Thyroid gland (tissue), 4 donors: ENCODE measurements at regions not wholly inside any gene's neighbourhood (a gene's known extent, or its start where the extent isn't known, plus 50 kb on each side); places are given as distances from the start of the nearest gene placed in this dataset.

Experiments
- DNase-seq, 2 donors: peaks; one replicate each; pipeline ENCODE4 v3.0.0-alpha.2; 2019
- H3K27ac ChIP-seq, 3 donors: fragments of 200-600 bp; sonication (generic); 1 replicate in 2 of 3; 2 replicates in 1 of 3; pipeline ENCODE4 v1.5.1; 2016 to 2019; ENCODE audit warnings: mild to moderate bottlenecking in 1 of 3, moderate library complexity in 1 of 3
- H3K27me3 ChIP-seq: fragments of 200-600 bp; sonication (generic); one replicate; pipeline ENCODE4 v1.5.1; 2019
- H3K36me3 ChIP-seq, 2 donors: fragments of 200-600 bp; sonication (generic); one replicate each; pipeline ENCODE4 v1.5.1; 2016 to 2019
- H3K4me1 ChIP-seq, 2 donors: fragments of 200-600 bp; sonication (generic); one replicate each; pipeline ENCODE4 v1.5.1; 2017 to 2019
- H3K4me3 ChIP-seq, 3 donors: fragments of 200-600 bp; sonication (generic); replicated peaks in 1 of 3; 1 replicate in 2 of 3; 2 replicates in 1 of 3; pipeline ENCODE4 v1.5.1; 2016; ENCODE audit warnings: mild to moderate bottlenecking in 1 of 3
- H3K9me3 ChIP-seq: fragments of 200-600 bp; sonication (generic); one replicate; pipeline ENCODE4 v1.5.1; 2017
- CTCF ChIP-seq, 6 experiments: fragments of 200-600 bp in 3 of 6; fragments of 450-650 bp in 3 of 6; sonication (generic) in 3 of 6; IDR thresholded peaks; one replicate each; pipeline ENCODE4 v1.5.1; 2016 to 2019; ENCODE audit warnings: antibody characterized with exemption in 6 of 6, mild to moderate bottlenecking in 2 of 6, inconsistent platforms in 1 of 6, moderate library complexity in 1 of 6
- POLR2A ChIP-seq, 2 donors: fragments of 450-650 bp; IDR thresholded peaks; one replicate each; pipeline ENCODE4 v1.6.1; 2017; ENCODE audit warnings: antibody characterized with exemption in 2 of 2, mild to moderate bottlenecking in 2 of 2, moderate library complexity in 1 of 2
- WGBS, 2 donors: methylation state at CpG; one replicate each; pipeline ENCODE4 v1.1.5; 2017; 5-methylcytosine and 5-hydroxymethylcytosine counted together
- intact Hi-C: fragments of 100-400 bp; cut with DNase I; formaldehyde crosslinking; loops from one replicate; pipeline ENCODE4 v1.15.1; 2023

- Histone ChIP-seq H3K4me3 (no peak overlapping the region), H3K36me3 (no peaks in the 10 kb centered on the region), H3K27me3 (no peaks in the 10 kb centered on the region), H3K4me1 (no peaks in the 10 kb centered on the region), H3K27ac (no peak overlapping the region), H3K9me3 (no peaks in the 10 kb centered on the region)
- TF ChIP-seq CTCF (IDR thresholded peaks at IDR 0.05) (no peak), POLR2A (IDR thresholded peaks at IDR 0.05) (no peak)
- intact Hi-C loops, result no loop called here
- WGBS, 2 donors, result 97% methylated on average over 1 of the region's 1 CpG
- no peak for DNase-seq
Observed at GRCh38 chr2:12998685-12999084, 281.9 kb downstream of the TRIB2 start.

GRCh38 chr2:13000664-13001363 lies 284.1 kb downstream of the TRIB2 start:
- no peak for TF ChIP-seq POLR2A (IDR thresholded peaks at IDR 0.05)
- no peak for TF ChIP-seq CTCF (IDR thresholded peaks at IDR 0.05)
- H3K27ac ChIP-seq, result no peak overlapping the region
- H3K27me3 ChIP-seq, result no peaks in the 10 kb centered on the region
- 57 to 59% methylated on average over 12 of the region's 12 CpGs for WGBS, 2 donors
- H3K36me3 ChIP-seq, result no peaks in the 10 kb centered on the region
- H3K4me3 ChIP-seq, result no peak overlapping the region
- no peaks in the 10 kb centered on the region for H3K4me1 ChIP-seq
- no peaks in the 10 kb centered on the region for H3K9me3 ChIP-seq
- intact Hi-C loops, result loop anchor here (10.0 kb wide), 2 partner anchors 1136 to 1166 kb away; no protein-coding TSS in a partner anchor
- DNase-seq, result no peak

- H3K4me3 ChIP-seq, result no peak overlapping the region
- H3K9me3 ChIP-seq, result no peaks in the 10 kb centered on the region
- H3K27ac ChIP-seq, result no peak overlapping the region
- H3K27me3 ChIP-seq, result no peaks in the 10 kb centered on the region
- H3K4me1 ChIP-seq, result no peaks in the 10 kb centered on the region
- 68 to 77% methylated on average over 2 of the region's 2 CpGs for WGBS, 2 donors
- TF ChIP-seq CTCF (IDR thresholded peaks at IDR 0.05), result no peak
- no peak for TF ChIP-seq POLR2A (IDR thresholded peaks at IDR 0.05)
- H3K36me3 ChIP-seq, result no peaks in the 10 kb centered on the region
- intact Hi-C loops, result loop anchor here (10.0 kb wide), 2 partner anchors 1137 to 1167 kb away; no protein-coding TSS in a partner anchor
- no peak for DNase-seq
Observed at GRCh38 chr2:13001408-13001807, 284.7 kb downstream of the TRIB2 start.

- no peak for DNase-seq
- Histone ChIP-seq H3K36me3 (no peaks in the 10 kb centered on the region), H3K27ac (no peak overlapping the region), H3K9me3 (no peaks in the 10 kb centered on the region), H3K4me3 (no peak overlapping the region), H3K27me3 (no peaks in the 10 kb centered on the region), H3K4me1 (no peaks in the 10 kb centered on the region)
- intact Hi-C loops, result loop anchor here (10.0 kb wide), 2 partner anchors 1138 to 1168 kb away; no protein-coding TSS in a partner anchor
- 77% methylated on average over 7 of the region's 7 CpGs for WGBS, 2 donors
- TF ChIP-seq CTCF (IDR thresholded peaks at IDR 0.05), result no peak
- no peak for TF ChIP-seq POLR2A (IDR thresholded peaks at IDR 0.05)
Observed at GRCh38 chr2:13002536-13003331, 286.0 kb downstream of the TRIB2 start.

GRCh38 chr2:13003500-13003899 lies 286.8 kb downstream of the TRIB2 start:
- H3K27ac ChIP-seq, result no peak overlapping the region
- H3K4me1 ChIP-seq, result no peaks in the 10 kb centered on the region
- H3K4me3 ChIP-seq, result no peak overlapping the region
- H3K36me3 ChIP-seq, result no peaks in the 10 kb centered on the region
- intact Hi-C loops, result loop anchor here (10.0 kb wide), 2 partner anchors 1139 to 1169 kb away; no protein-coding TSS in a partner anchor
- no peak for TF ChIP-seq CTCF (IDR thresholded peaks at IDR 0.05)
- 66 to 78% methylated on average over 2 of the region's 2 CpGs for WGBS, 2 donors
- no peak for DNase-seq
- H3K9me3 ChIP-seq, result no peaks in the 10 kb centered on the region
- no peaks in the 10 kb centered on the region for H3K27me3 ChIP-seq
